CD4-positive, alpha-beta T cell treated with Interleukin-2 at 100 ng/mL for 4 hours (primary cell): ENCODE measurements at regions not wholly inside any gene's neighbourhood (a gene's known extent, or its start where the extent isn't known, plus 50 kb on each side); places are given as distances from the start of the nearest gene placed in this dataset.
"Not testable (repeated sequence)": the region's sequence is repeated elsewhere in the genome, so short reads cannot be mapped to it uniquely, and the experiment has no call there.

Experiments used
- DNase-seq: peaks from one replicate; pipeline ENCODE4 v3.0.0-alpha.2; 2020; ENCODE audit warnings: low spot score

GRCh38 chr9:81351166-81351565 lies 338.2 kb downstream of the TLE1 start:
- DNase-seq, result no peak

- DNase-seq, result no peak
These were observed 345.0 kb downstream of the TLE1 start for GRCh38 chr9:81344366-81344765.

GRCh38 chr9:81335879-81336421 lies 353.4 kb downstream of the TLE1 start:
- no peak for DNase-seq

GRCh38 chr9:81321551-81321950 lies 367.8 kb downstream of the TLE1 start:
- DNase-seq, result no peak

- no peak for DNase-seq
These were observed 368.4 kb downstream of the TLE1 start for GRCh38 chr9:81320909-81321482.

- no peak for DNase-seq
These were observed 370.8 kb downstream of the TLE1 start for GRCh38 chr9:81318571-81318970.

- no peak for DNase-seq
These were observed 371.4 kb downstream of the TLE1 start for GRCh38 chr9:81317939-81318338.

GRCh38 chr9:81317223-81317622 lies 372.1 kb downstream of the TLE1 start:
- no peak for DNase-seq

GRCh38 chr9:81314490-81314889 lies 374.9 kb downstream of the TLE1 start:
- DNase-seq, result no peak

GRCh38 chr9:81313877-81314276 lies 375.5 kb downstream of the TLE1 start:
- DNase-seq, result no peak

GRCh38 chr9:81312346-81312745 lies 377.0 kb downstream of the TLE1 start:
- no peak for DNase-seq

- DNase-seq, result no peak
These were observed 380.9 kb downstream of the TLE1 start for GRCh38 chr9:81308404-81308803.

- DNase-seq, result not testable (repeated sequence)
These were observed 381.6 kb downstream of the TLE1 start for GRCh38 chr9:81307791-81308190.

GRCh38 chr9:81305561-81306182 lies 383.7 kb downstream of the TLE1 start:
- DNase-seq, result no peak

GRCh38 chr9:81303658-81304057 lies 385.7 kb downstream of the TLE1 start:
- no peak for DNase-seq

GRCh38 chr9:81293651-81294050 lies 395.7 kb downstream of the TLE1 start:
- no peak for DNase-seq

- no peak for DNase-seq
These were observed 397.1 kb downstream of the TLE1 start for GRCh38 chr9:81292056-81292805.

- no peak for DNase-seq
These were observed 399.7 kb downstream of the TLE1 start for GRCh38 chr9:81289622-81290021.

GRCh38 chr9:81268048-81268447 lies 421.3 kb downstream of the TLE1 start:
- no peak for DNase-seq

- no peak for DNase-seq
These were observed 422.7 kb downstream of the TLE1 start for GRCh38 chr9:81266674-81267073.

- no peak for DNase-seq
These were observed 423.3 kb downstream of the TLE1 start for GRCh38 chr9:81266086-81266485.

- no peak for DNase-seq
These were observed 424.8 kb downstream of the TLE1 start for GRCh38 chr9:81264516-81264915.

- no peak for DNase-seq
These were observed 429.5 kb downstream of the TLE1 start for GRCh38 chr9:81259896-81260295.
